SH-SY5Y (cell line): ENCODE measurements at regions not wholly inside any gene's neighbourhood (a gene's known extent, or its start where the extent isn't known, plus 50 kb on each side); places are given as distances from the start of the nearest gene placed in this dataset.

Experiments
- GATA2 ChIP-seq: IDR thresholded peaks from 2 replicates; pipeline ENCODE4 v1.6.1; 2011; ENCODE audit warnings: mild to moderate bottlenecking, low read depth, low read length
- GATA3 ChIP-seq: IDR thresholded peaks from 2 replicates; pipeline ENCODE4 v1.6.1; 2011; ENCODE audit warnings: low read depth, mild to moderate bottlenecking, low read length, moderate library complexity

- no peak for TF ChIP-seq GATA2
- no peak for TF ChIP-seq GATA3
Observed at GRCh38 chr1:60857851-60858250, 224.5 kb upstream of the NFIA start.
